IMR-90 (cell line): ENCODE measurements at regions not wholly inside any gene's neighbourhood (a gene's known extent, or its start where the extent isn't known, plus 50 kb on each side); places are given as distances from the start of the nearest gene placed in this dataset.

Experiments used
- ATAC-seq: fragments of 200-7000 bp; cut with Tn5 transposase; 2 replicates; pipeline ENCODE4 v1.9.1; 2020; ENCODE audit warnings: low read depth, mild to moderate bottlenecking, moderate library complexity
- BruUV-seq: library from RNA; stranded (reverse); fragments of 400-500 nt; replicated peaks from 2 replicates; lab custom pipeline; 2021; lab: Mats Ljungman, UMichigan
- CTCF ChIA-PET: fragments of 300-600 bp; formaldehyde crosslinking; extraction: SDS; loops from one replicate; lab custom pipeline; 2021; ENCODE audit warnings: antibody characterized with exemption; lab: Yijun Ruan, JAX
- POLR2A ChIA-PET: fragments of 300-600 bp; sonication (Branson Sonifier 250); formaldehyde crosslinking; loops from one replicate; lab custom pipeline; 2022; ENCODE audit warnings: antibody characterized with exemption; ENCODE audit not compliant: unreplicated experiment; lab: Charles Lee
- DNase-seq: peaks from one replicate; pipeline ENCODE4 v3.0.0; 2013
- H2AFZ ChIP-seq: replicated peaks from 2 replicates; pipeline ENCODE3; 2013; ENCODE audit warnings: low read length, mild to moderate bottlenecking; ENCODE audit not compliant: poor library complexity
- H2AK5ac ChIP-seq: 2 replicates; pipeline ENCODE4 v1.6.1; 2013; ENCODE audit warnings: low read depth, low read length, inconsistent platforms
- H2AK9ac ChIP-seq: replicated peaks from 2 replicates; pipeline ENCODE3; 2013; ENCODE audit warnings: mild to moderate bottlenecking, low read depth, low read length, moderate library complexity; ENCODE audit not compliant: poor library complexity
- H2BK120ac ChIP-seq: 2 replicates; pipeline ENCODE4 v1.6.1; 2013; ENCODE audit warnings: low read depth, low read length, inconsistent platforms
- H2BK15ac ChIP-seq: 3 replicates; pipeline ENCODE4 v1.6.1; 2013; ENCODE audit warnings: low read depth, low read length, inconsistent platforms
- H2BK20ac ChIP-seq: 2 replicates; pipeline ENCODE4 v1.6.1; 2013; ENCODE audit warnings: low read depth, mild to moderate bottlenecking, inconsistent platforms, low read length, moderate library complexity
- H2BK5ac ChIP-seq: 2 replicates; pipeline ENCODE4 v1.6.1; 2013; ENCODE audit warnings: mild to moderate bottlenecking, low read depth, low read length, inconsistent platforms; ENCODE audit not compliant: poor library complexity, severe bottlenecking
- H3K14ac ChIP-seq: replicated peaks from 2 replicates; pipeline ENCODE4 v1.6.1; 2013; ENCODE audit warnings: low read depth, low read length, inconsistent platforms
- H3K18ac ChIP-seq: 2 replicates; pipeline ENCODE4 v1.6.1; 2013; ENCODE audit warnings: low read depth, low read length, control low read depth
- H3K23ac ChIP-seq: 2 replicates; pipeline ENCODE4 v1.6.1; 2013; ENCODE audit warnings: low read depth, low read length, inconsistent platforms
- H3K27ac ChIP-seq: 2 replicates; pipeline ENCODE4 v1.5.1; 2013; ENCODE audit warnings: mild to moderate bottlenecking, control low read depth, low read length; ENCODE audit not compliant: insufficient read depth
- H3K27me3 ChIP-seq: 2 replicates; pipeline ENCODE4 v1.6.1; 2013; ENCODE audit warnings: low read length; ENCODE audit not compliant: control insufficient read depth, insufficient read depth
- H3K36me3 ChIP-seq: 2 replicates; pipeline ENCODE4 v1.6.1; 2013; ENCODE audit warnings: low read length, mixed read lengths; ENCODE audit not compliant: control insufficient read depth, insufficient read depth
- H3K4ac ChIP-seq: 2 replicates; pipeline ENCODE4 v1.6.1; 2013; ENCODE audit warnings: low read depth, low read length, inconsistent platforms
- H3K4me1 ChIP-seq: 2 replicates; pipeline ENCODE4 v1.6.1; 2013; ENCODE audit warnings: low read length, mixed read lengths; ENCODE audit not compliant: control insufficient read depth, insufficient read depth
- H3K4me2 ChIP-seq: 2 replicates; pipeline ENCODE4 v1.6.1; 2013; ENCODE audit warnings: low read depth, mild to moderate bottlenecking, control low read depth, low read length, moderate library complexity
- H3K4me3 ChIP-seq: 2 replicates; pipeline ENCODE4 v1.5.1; 2013; ENCODE audit warnings: low read depth, mild to moderate bottlenecking, control low read depth, low read length, moderate library complexity; ENCODE audit not compliant: insufficient read depth
- H3K56ac ChIP-seq: 2 replicates; pipeline ENCODE4 v1.6.1; 2013; ENCODE audit warnings: low read length, inconsistent platforms; ENCODE audit not compliant: insufficient read depth; ENCODE audit errors: extremely low read depth
- H3K79me1 ChIP-seq, 2 experiments: 2 replicates each; pipeline ENCODE4 v1.6.1; 2013; ENCODE audit warnings: low read length in 2 of 2, inconsistent platforms in 1 of 2, low read depth in 1 of 2
- H3K9ac ChIP-seq: 2 replicates; pipeline ENCODE4 v1.6.1; 2013; ENCODE audit warnings: low read depth, low read length, control low read depth
- H3K9me1 ChIP-seq: 2 replicates; pipeline ENCODE4 v1.6.1; 2013; ENCODE audit warnings: low read length, inconsistent platforms; ENCODE audit not compliant: insufficient read depth
- H3K9me3 ChIP-seq: 2 replicates; pipeline ENCODE4 v1.6.1; 2013; ENCODE audit warnings: low read length; ENCODE audit not compliant: control insufficient read depth, insufficient read depth
- H4K20me1 ChIP-seq: 2 replicates; pipeline ENCODE4 v1.6.1; 2013; ENCODE audit warnings: low read length, inconsistent platforms; ENCODE audit not compliant: insufficient read depth
- H4K5ac ChIP-seq: 2 replicates; pipeline ENCODE4 v1.6.1; 2013; ENCODE audit warnings: mild to moderate bottlenecking, low read depth, low read length, control low read depth
- H4K8ac ChIP-seq, 2 experiments: 2 replicates each; pipeline ENCODE4 v1.6.1; 2013; ENCODE audit warnings: low read depth in 2 of 2, low read length in 2 of 2, control low read depth in 1 of 2, inconsistent platforms in 1 of 2
- H4K91ac ChIP-seq: 2 replicates; pipeline ENCODE4 v1.6.1; 2013; ENCODE audit warnings: low read depth, low read length, inconsistent platforms; ENCODE audit not compliant: insufficient read depth
- CEBPB ChIP-seq: IDR thresholded peaks from 2 replicates; pipeline ENCODE4 v1.6.1; 2012; ENCODE audit warnings: low read depth, low read length, improper control_type of control experiment
- CHD1 ChIP-seq: IDR thresholded peaks from 2 replicates; pipeline ENCODE4 v1.6.1; 2012; ENCODE audit warnings: low read depth, low read length, improper control_type of control experiment
- FOS ChIP-seq: fragments of 150-350 bp; IDR thresholded peaks from 2 replicates; pipeline ENCODE4 v1.6.1; 2016; ENCODE audit warnings: low read depth, low read length
- MAZ ChIP-seq: IDR thresholded peaks from 2 replicates; pipeline ENCODE4 v1.6.1; 2012; ENCODE audit warnings: low read depth, mild to moderate bottlenecking, low read length, improper control_type of control experiment, moderate library complexity, borderline replicate concordance
- POLR2A ChIP-seq: IDR thresholded peaks from 2 replicates; pipeline ENCODE4 v1.6.1; 2012; ENCODE audit warnings: mild to moderate bottlenecking, low read depth, low read length
- RCOR1 ChIP-seq: IDR thresholded peaks from 2 replicates; pipeline ENCODE4 v1.6.1; 2012; ENCODE audit warnings: mild to moderate bottlenecking, low read length, improper control_type of control experiment; ENCODE audit not compliant: insufficient replicate concordance
- RFX5 ChIP-seq: IDR thresholded peaks from 2 replicates; pipeline ENCODE4 v1.8.0; 2012; ENCODE audit warnings: low read depth, mild to moderate bottlenecking, low read length, moderate library complexity
- SMC3 ChIP-seq: fragments of 150-350 bp; IDR thresholded peaks from 2 replicates; pipeline ENCODE4 v1.6.1; 2016; ENCODE audit warnings: low read depth, mild to moderate bottlenecking, antibody characterized with exemption, low read length, moderate library complexity
- WGBS, 2 experiments: methylation state at CpG; one replicate each; pipeline versions ENCODE4 v1.1.5 to v1.1.7; 2013; ENCODE audit warnings: missing lambda C conversion rate in 2 of 2; ENCODE audit not compliant: insufficient read length in 1 of 2; ENCODE audit errors: extremely low coverage in 2 of 2; 5-methylcytosine and 5-hydroxymethylcytosine counted together
- dilution Hi-C: fragments of 300-500 bp; cut with HindIII; formaldehyde crosslinking; loops from one replicate; pipeline ENCODE4 v1.14.3; 2018; ENCODE audit warnings: low sequenced_read_pairs; ENCODE audit not compliant: unreplicated experiment
- in situ Hi-C: fragments of 300-500 bp; cut with MboI; formaldehyde crosslinking; loops from 3 replicates; pipeline ENCODE4 v1.14.3; 2019; ENCODE audit warnings: low sequenced_read_pairs, inconsistent platforms, mixed read lengths
- intact Hi-C: fragments of 100-400 bp; cut with micrococcal nuclease; formaldehyde crosslinking; loops from 2 replicates; pipeline ENCODE4 v1.10.0; 2022
- TF ChIP-seq, protein P1 (sequence below): fragments of 150-350 bp; IDR thresholded peaks from 2 replicates; pipeline ENCODE4 v1.6.1; 2016; ENCODE audit warnings: low read depth, mild to moderate bottlenecking, low read length, moderate library complexity, borderline replicate concordance
- TF ChIP-seq, protein P2 (sequence below): fragments of 150-350 bp; IDR thresholded peaks from 2 replicates; pipeline ENCODE4 v1.6.1; 2017; ENCODE audit warnings: mild to moderate bottlenecking, antibody characterized with exemption, low read length, low read depth

DNA sequence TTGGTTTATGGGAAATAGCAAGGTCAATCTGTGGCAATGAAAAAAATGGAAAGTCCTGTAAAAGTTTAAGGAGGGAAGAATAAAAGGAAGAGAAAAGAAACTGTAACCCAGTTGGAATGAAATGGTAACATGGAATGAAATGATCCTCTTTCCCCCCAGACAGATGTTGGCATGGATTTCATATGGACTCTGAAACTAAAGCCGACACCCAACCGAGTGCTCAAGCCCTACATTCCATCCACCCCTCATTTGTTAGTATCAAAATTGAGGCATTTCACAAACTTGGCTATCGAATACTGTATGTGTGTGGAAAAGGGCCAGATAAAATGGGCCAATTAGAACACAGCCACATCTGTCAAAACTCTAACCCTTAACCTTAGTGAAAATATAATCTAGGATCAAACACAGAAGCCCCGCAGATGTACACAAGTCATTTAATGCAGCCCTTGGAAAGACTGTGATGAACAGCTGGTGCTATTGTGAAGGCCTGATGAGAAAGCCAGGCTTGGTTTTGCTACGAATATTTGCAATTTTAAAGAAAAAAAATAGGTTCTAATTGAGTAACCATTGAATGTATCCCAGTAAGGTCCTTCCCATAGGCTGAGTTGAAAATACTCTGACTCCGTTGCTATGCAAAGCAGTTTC lies 72.6 kb upstream of the RGL1 start:
- Histone ChIP-seq H2BK15ac (no peak overlapping the region), H3K4me2 (no peak overlapping the region), H3K18ac (no peak overlapping the region), H2BK20ac (no peak overlapping the region), H3K9me3 (no peaks in the 10 kb centered on the region), H3K56ac (no peak overlapping the region), H3K27ac (no peak overlapping the region), H2AFZ (no peak overlapping the region), H4K8ac (no peak overlapping the region), H3K4me3 (no peak overlapping the region), H3K27me3 (no peaks in the 10 kb centered on the region), H3K23ac (no peak overlapping the region), H2AK5ac (no peak overlapping the region), H3K79me1 (no peaks in the 10 kb centered on the region), H4K91ac (no peak overlapping the region), H2AK9ac (no peak overlapping the region), H3K14ac (no peak overlapping the region), H3K9me1 (no peaks in the 10 kb centered on the region), H2BK120ac (no peak overlapping the region), H2BK5ac (no peak overlapping the region), H4K20me1 (no peaks in the 10 kb centered on the region), H3K4me1 (peaks cover 8% of the 10 kb centered on the region), H3K9ac (no peak overlapping the region), H4K5ac (no peak overlapping the region), H3K4ac (no peak overlapping the region), H3K36me3 (no peaks in the 10 kb centered on the region)
- POLR2A ChIA-PET: no interaction called here
- in situ Hi-C loops: no loop called here
- ATAC-seq (no peak), DNase-seq (no peak)
- WGBS, 2 experiments: 36% methylated on average over 1 of the region's 6 CpGs; no CpG with 5 or more reads in 1 of the 2 experiments
- no TSS peak for BruUV-seq
- intact Hi-C loops: no loop called here
- dilution Hi-C loops: no loop called here
- CTCF ChIA-PET: interaction anchor here (0.7 kb wide), 1 partner anchor 12 kb away, joined by 3 read pairs; no protein-coding TSS in a partner anchor
- TF ChIP-seq FOS (no peak), MAZ (no peak), POLR2A (no peak), CEBPB (no peak), SMC3 (no peak), RFX5 (no peak), RCOR1 (no peak), CHD1 (no peak)
- TF ChIP-seq, protein P1, sequence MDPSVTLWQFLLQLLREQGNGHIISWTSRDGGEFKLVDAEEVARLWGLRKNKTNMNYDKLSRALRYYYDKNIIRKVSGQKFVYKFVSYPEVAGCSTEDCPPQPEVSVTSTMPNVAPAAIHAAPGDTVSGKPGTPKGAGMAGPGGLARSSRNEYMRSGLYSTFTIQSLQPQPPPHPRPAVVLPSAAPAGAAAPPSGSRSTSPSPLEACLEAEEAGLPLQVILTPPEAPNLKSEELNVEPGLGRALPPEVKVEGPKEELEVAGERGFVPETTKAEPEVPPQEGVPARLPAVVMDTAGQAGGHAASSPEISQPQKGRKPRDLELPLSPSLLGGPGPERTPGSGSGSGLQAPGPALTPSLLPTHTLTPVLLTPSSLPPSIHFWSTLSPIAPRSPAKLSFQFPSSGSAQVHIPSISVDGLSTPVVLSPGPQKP: no peak
- TF ChIP-seq, protein P2, sequence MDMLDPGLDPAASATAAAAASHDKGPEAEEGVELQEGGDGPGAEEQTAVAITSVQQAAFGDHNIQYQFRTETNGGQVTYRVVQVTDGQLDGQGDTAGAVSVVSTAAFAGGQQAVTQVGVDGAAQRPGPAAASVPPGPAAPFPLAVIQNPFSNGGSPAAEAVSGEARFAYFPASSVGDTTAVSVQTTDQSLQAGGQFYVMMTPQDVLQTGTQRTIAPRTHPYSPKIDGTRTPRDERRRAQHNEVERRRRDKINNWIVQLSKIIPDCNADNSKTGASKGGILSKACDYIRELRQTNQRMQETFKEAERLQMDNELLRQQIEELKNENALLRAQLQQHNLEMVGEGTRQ: no peak
